ENCODE measurements at regions not wholly inside any gene's neighbourhood (a gene's known extent, or its start where the extent isn't known, plus 50 kb on each side); places are given as distances from the start of the nearest gene placed in this dataset.

DNA sequence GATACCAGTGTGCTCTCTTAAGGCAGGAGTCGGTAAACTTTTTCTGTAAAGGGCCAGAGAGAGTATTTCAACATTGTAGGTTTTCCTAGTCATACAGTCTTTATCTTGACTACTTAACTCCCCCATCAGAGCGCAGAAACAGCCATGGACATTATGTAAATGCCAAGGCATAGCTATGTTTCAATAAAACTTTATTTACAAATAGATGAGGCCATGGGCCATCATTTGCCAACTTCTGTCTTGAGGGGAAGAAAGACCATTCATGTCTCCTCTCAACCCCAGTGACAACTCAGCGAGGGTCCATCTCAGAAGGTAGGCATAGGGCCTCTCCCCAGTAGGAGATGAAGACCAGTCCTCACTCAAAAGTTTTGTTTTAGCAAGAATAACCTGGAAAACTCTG lies 301.3 kb downstream of the FBXW7 start:
- no peak for DNase-seq

DNA sequence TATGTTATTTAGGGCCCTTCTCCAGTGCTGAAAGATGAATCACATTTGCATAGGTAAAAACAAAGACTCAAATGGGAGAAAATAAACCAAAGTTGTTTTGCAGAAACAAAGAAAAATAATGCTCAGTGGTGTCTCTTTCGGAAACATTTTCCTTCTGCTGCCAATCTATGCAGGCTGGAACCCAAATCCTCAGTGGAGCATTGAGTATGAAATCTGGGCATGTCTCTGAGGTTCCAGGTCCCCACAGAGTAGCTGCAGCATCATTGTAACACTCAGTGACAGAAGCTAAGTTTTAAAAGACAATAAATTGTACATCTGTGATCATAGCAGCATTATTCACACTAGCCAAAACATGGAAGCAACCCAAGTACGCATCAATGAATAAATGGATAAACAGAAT lies 303.6 kb downstream of the FBXW7 start:
- no peak for DNase-seq

DNA sequence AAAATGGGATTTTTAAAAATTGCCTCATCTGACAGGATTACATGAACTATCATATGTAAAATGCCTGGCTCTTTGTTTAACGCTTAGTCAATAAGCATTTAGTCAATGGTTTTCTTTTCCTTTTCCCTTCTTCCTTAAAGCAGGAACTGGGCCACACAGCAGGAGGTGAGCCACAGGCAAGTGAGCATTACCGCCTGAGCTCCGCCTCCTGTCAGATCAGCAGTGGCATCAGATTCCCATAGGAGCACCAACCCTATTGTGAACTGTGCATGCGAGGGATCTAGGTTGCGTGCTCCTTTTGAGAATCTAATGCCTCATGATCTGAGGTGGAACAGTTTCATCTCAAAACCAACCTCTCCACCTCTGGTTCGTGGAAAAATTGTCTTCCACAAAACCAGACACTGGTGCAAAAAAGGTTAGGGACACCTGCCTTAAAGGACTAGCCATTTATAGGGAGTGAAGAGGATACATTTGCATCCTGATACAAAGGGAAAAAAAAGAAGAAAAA lies 306.1 kb downstream of the FBXW7 start:
- no peak for DNase-seq

DNA sequence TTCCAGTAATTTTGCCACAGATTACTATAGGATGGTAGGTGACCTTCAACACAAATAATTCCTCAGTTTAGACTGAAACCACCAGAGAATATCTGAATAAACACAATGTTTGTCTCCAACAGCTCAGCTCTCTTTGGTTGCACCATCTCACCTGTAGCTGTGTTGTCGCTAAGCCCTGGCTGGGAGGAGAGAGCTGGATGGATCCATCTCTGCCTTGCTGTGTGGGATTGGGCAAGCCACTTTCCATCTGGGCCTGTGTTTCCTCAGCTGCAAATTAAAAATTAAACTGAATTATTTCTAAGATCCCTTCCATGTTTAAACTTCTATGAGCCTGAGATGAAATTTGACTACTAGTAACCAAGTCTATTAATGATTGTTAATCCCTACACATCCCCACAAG lies 310.2 kb downstream of the FBXW7 start:
- no peak for DNase-seq

DNA sequence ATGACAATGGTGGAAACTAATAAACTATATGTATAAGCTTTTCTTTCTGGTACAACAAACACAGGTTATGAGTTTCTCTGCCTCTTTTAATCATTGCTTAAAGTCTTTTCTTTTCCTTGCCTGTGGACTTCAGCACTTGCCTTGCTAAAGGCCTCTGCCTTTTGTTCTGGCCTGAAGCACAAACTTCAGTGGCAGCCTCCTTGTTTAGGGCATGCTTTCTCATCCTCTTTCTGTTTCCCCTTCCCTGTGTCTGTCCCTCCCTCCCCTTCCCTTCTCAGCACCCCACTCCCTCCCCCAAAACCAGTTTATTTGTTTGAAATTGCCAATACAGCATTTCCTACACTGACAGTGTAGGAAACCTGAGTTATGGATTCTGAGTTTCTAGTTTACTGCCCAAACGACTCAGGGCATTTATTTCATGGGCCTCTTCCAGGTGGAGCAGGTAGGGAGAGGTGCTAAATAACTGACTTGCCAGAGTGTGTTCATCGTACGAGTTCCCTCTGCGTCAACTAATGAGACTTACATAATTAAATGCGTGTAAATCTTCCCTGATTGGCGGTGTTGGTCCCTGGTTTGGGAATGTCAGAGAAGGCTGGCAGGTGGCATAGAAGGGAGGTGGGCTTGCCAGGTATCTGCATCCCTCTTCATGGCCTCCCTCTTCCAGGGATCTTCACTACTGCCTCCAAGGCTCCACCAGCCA lies 311.0 kb downstream of the FBXW7 start:
- no peak for DNase-seq

DNA sequence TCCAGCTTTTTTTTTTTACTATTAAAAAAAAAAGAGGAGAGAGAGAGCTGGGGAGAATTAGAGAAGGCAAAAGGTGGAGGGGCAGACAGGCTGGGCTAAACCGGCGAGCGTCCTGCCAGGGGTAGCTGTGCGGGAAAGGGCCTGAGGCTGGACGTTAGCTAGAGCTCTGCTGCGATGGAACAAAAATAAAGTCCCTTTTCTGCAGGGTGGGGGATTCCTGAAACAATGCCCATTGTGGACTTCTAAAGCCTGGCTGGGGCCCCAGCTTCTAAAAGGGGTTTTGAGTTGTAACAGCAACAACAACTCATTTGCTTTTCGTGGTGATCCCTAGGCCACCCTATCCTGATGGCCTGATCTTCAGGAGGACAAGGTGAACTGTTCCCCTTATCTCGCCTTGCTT lies 311.7 kb downstream of the FBXW7 start:
- no peak for DNase-seq

DNA sequence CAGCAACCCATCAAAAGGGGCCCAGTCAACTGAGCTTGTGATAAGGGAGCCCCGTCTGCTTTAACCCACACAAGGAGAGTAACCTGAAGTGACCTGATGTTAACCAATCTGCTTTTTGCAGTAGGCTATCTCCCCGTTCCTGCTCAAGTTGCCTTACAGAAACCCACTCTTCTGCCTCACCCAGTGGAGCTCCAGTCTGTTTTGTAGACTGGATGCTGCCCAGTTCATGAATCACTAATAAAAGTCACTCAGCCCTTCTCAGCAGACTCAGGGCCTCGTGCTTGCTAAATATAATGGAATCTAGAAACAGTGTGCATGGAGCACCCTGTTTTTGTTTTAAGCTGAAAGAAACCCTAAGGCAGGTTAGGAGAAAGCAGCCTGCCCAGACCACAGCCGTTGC lies 312.3 kb downstream of the FBXW7 start:
- DNase-seq: no peak

DNA sequence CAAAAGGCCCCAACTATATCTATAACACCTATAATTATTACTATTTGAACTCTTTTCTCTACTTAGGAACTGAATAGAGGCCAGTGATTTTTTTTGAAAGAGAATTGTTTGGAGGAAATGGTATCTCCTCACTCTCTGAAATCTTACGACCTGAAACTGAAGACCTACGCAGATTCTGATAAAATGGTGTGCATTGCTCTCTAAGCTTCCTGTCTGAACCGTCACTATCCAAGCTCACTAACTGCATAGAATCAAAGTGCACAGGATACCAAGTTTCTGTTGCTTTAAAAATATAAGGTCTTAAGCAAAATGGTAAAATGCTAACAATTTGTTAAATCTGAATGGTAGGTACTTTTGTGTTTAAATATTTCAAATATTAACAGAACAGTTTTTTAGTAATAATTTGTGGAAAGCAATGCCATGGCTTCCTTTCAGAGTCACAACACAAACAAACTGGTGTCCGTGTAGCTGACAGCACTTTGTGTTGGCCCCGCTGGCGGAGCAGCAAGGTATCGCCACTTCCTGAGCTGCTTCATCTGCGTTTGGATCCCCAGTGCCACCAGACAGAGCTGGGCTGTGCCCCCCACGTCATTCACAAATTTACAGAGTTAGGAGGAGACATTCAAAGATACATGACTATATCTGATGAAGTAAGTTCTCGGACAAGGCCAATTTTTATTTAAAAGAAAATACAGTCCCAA lies 313.9 kb downstream of the FBXW7 start:
- DNase-seq: no peak

DNA sequence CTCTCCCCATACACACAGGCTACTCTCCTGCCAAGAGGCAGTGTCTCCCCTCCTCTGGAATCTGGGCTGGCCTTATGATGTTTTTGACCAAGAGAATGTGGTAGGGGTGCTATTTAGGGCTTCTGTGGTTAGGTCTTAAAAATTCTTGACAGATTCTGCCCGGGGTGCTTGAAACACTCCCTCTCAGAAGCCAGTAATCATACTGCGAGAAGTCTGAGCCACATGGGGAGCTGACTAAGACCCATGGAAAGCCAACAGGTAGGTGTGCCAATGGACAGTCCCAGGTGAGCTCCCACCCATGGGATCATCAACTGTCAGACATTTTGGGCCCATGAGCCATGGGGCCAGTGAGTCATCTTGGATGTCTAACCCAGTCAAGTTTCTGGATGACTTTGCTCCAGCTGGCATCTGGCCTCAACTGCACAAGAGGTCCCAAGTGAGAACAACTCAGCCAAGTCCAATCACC lies 315.7 kb downstream of the FBXW7 start:
- DNase-seq: no peak

DNA sequence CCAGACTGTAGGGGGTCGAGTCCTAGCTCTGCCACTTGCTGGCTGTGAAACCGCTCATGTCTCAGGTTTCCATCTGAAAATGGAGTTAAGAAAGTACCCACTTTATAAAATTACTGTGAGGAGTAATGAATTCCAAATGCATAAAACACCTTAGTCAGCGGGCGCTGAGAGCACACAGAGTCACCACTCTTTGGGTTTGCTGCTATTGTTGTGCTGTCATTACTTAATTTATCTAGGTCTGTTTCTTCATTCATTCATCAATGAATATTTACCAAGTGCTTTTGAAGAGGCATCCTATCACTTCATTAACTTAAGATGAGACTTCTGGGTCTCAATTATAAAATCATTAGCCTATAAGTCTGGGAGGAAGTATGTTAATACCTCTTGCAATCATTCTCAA lies 317.3 kb downstream of the FBXW7 start:
- DNase-seq: no peak

DNA sequence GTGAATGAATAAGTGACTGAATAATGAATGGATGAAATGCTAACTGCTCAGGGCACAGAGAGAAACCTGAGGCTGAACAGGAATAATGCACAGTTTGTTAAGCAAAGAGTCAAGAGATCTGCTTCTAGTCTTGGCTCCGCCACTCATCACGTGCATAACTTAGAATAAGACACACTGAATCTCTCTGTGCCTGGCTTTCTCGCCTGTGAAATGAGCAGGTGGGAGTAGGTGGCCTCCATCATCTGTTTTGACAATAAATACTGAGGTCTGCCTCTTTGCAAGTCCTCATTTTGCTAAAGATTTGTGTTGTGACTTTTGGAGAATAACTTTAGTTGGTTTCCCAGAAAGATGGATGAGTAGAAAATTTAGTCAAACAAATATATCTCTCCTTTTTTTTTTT lies 318.0 kb downstream of the FBXW7 start:
- DNase-seq: no peak

DNA sequence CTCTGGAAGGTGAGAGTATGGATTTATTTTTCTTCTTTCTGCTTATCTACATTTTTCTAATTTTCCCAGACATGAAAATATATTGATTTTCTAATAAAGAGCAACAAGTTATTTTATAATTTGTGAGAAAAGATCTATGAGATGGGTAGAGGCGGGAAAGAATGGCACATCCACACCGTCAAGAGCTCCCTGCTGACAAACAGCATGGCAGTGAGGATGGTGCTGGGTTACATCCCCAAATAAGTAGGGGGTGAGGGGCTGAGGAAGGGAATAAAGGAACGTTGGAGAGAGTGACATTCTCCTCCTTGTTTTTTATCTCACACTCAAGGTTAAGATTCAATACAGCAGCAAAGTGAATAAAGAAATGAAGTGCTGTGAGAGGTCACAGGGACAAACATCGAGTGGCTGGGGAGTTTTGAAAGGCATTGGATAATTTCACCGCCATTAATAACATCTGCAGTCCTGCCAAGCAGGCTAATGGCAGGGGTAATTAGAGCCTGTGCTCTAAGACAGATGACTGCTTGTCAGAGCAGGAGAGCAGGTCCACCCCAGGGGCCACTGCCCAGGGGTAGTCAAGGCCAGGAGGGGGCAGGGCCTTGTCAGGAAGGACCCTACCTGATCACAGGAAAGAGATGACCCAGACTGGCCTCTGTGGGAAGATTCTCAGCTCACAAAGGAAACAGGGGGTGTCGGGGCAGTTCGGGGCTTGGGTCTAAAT lies 323.8 kb downstream of the FBXW7 start:
- DNase-seq: no peak

DNA sequence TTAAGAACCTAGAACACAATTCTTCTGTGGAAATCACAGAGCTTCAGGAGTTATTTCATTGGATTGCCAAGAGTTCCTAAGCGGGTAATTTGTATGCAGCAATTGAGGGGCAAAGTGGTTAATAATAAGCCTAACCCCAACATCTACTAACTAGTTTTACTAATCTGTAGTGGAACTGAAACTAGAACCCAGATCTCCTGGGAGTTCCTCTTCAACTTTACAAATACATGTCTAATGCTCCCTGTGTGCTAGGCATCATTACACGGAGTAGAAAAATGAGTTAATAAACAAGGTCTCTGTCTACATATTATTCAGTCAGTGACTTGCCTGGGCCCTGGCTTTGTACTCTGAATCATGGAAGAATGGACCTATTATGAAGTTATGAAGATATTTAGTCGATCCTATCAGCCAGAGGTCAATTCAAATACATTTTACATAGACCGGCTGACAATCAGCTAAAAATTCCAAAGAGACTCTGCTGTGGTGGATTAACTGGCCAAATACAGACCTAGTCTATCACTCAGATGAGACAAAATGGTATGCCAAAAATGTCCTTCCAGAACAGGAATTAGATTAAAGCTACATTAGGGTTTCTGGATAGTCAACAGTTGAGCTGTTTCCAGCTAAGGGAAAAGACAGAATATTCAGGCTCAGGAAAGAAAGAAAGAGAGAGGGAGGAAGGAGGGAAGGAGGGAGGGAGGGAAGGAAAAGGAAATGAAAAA lies 326.0 kb downstream of the FBXW7 start:
- no peak for DNase-seq

DNA sequence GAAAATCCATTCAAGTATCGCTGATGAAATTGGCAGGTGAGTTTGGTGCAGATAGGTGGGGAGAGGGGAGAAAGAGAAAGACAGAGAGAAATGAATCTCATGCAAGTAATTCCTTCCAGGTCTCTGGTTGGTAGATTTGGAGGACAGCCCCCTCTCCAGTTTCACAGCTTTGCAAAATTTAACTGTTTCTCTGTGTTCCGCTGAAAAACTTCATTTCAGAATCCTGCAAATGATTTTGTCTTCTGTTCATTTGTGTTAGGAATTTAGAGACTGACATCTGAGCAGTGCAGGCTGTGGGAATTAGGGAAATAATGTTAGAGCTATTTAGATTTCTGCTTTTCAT lies 328.5 kb downstream of the FBXW7 start:
- DNase-seq: no peak

DNA sequence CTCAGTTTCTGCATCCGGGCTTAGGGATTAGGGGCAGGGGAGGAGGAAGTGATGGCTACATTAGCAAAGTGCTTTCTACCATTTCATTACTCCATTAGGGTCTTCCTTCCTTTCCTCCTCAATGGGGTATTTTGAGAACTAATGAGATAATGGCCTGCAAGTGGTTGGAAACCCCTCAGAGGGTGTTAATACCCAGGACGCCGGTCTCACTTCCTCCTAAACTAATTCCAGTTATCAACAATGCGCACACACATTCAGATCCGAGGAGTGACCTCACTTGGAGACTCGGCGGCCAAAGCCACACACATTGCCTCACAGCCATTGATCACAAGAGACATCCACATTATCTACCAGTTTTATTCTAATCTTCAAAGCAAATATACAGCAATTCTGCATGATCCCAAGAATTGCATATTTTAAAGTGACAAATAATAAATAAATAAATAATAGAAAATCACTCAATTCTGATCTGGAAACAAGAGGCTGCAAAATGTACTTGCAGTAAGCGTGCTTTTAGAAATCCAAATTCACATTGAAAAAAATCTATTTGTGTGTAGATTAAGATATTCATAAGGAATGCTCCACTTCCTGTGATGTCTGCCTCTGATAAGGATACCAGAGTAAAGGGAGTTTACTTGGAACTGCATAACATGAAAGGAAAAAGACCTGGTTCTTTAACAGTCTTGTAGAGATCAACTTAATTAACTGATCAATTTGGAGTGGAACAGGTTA lies 329.1 kb downstream of the FBXW7 start:
- no peak for DNase-seq

DNA sequence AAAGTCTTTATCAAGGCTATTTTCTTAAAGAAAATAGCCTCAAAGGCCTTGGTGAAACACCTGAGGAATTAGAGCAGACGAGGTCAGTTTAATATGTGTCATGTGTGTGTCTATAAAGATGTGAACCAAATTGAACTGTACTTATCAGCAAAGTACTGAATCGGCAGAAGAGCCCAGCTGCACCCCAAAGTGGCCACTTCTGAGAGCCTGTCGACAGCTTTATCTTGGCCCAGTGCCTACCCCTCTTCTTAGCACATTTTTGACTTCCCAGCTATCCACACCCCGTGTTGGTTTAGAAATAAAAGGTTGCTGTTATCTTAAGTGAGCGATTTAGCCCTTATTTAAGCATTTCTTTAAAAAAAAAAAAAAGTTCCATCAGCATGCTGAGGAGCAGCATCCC lies 329.7 kb downstream of the FBXW7 start:
- no peak for DNase-seq

DNA sequence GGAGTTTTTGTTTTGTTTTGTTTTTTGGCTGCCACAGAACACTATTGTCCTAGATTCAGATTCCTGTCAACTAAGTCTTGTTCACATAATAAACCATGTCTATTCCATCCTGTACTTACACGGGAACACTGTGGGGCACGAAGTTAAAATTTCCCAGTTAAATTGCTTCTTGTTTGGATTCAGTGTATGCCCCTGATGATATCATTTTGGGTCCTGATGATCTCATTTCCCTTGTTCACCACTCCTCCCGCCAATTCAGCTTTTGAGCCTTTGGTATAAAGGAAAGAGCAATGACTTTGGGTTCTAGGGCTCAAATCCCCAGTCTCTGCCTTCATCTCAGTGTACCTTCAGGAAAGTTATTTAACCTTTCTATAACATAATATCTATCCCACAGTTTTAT lies 333.5 kb downstream of the FBXW7 start:
- no peak for DNase-seq

DNA sequence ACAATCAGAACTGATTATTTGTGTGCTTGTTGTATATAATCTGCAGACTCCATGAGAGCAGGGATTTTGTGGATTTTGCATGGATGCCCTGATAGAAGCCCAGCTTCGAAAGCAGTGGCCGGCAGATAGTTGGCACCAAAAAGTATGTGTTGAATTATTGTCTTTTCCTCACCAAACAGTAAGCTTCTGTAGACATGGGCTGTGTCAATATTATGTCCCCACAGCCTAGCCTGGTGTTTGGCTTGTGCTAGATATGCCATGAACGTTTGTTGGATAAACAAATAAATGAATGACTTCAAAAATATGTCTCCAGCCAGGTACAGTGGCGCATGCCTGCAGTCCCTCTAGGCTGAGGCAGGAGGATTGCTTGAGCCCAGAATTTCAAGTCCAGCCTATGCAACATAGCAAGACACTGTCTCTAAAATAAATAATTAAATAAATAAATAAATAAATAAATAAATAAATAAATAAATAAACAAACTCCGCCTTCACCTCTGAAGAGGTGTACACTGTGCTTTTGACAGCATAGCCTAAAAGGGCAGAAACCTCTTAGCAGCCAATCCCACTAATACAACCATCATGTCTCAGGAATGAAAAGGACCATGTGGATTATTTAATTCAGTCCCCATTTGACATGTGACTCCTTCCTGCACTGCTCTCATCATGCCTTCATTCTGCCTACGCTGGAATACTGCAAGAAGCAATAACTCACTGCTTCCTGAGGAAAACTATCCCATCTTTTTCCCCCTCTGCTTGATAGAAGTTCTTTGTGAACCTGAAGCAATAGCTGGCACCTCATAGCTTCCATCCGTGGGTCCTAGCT lies 335.2 kb downstream of the FBXW7 start:
- no peak for DNase-seq

DNA sequence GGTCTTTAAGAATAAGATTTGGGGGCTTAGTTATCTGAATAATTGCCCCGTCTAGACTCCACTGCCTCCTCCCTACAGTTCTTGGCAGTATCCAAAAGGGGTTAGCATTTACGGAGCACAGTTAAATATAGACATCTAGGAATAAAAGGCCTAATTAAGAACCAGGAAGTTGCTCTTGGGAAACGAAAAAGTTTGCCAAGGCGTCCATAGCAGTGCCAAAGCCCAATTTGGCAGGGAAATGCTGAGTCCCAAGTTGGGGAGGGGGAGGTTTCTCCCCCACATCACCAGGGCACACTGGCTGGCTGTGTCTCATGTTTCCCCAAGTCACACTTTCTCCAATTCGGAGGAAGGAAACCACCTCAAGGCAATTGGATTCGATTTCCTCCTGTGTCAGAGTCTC lies 338.7 kb downstream of the FBXW7 start:
- no peak for DNase-seq

DNA sequence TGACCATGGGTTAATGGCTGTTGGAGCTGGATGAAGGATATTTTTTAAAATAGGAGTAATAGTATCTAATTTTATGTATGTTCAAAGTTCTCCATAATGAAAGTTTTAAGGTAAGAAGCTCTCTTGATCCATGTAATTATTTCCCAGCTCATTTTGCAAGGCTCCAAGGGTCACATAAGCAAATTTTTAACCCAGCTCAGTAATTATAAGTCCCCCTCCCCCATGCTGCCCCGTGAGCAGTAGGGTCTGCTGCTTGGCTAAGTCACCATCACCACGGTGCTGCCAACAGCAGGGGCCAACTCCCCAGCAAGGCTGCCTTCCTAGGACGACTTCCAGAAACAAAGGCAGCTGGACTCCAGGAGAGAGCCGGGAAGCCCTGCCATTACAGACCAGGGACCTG lies 340.0 kb downstream of the FBXW7 start:
- DNase-seq: no peak

DNA sequence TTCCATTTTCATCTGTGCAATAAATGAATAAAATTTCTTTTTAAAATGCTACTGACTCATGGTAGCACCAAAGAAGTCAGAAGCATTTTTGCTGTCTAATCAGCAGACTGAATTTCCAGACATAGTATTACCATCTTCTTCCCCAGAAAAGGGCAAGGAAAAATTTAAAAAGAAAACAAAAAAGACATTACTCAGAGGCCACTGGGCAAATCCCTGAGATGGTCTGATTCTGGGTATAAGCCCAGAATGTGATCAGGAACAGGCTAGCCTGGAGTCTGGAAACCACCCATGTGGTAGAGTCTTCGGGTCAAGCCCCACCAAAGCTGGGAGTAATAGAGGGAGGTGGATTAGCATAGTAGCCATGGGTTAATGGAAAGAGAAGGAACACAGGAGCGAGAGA lies 342.8 kb downstream of the FBXW7 start:
- no peak for DNase-seq

DNA sequence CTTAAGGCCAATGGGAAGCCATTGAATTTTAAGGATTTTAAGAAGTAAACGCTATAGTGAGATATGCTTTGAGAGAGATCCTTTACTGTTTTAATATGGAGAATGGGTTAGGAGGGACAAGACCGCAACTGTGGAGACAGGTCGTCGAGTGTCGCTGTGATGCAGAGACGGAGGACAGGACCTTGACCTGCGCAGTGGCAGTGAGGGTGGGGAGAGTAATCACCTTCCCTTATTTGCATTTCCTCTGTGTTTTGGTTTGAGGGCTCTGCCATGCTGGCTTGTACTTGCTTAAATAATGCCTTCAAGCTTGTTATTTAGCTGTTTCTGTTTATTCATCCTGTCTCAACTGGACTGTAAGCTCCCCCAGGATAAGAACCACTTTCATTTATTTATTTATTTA lies 345.0 kb downstream of the FBXW7 start:
- no peak for DNase-seq

Measured in activated gamma-delta T cell treated with Interleukin-2 at 50 U/mL for 16 hours (primary cell).